Naive thymus-derived CD4-positive, alpha-beta T cell (primary cell): ENCODE measurements at regions not wholly inside any gene's neighbourhood (a gene's known extent, or its start where the extent isn't known, plus 50 kb on each side); places are given as distances from the start of the nearest gene placed in this dataset.
"Not testable (repeated sequence)": the region's sequence is repeated elsewhere in the genome, so short reads cannot be mapped to it uniquely, and the experiment has no call there.

ENCODE experiments used
- ATAC-seq: fragments of 150-1000 bp; cut with Tn5 transposase; 2 replicates; pipeline ENCODE4 v1.10.0; 2021; ENCODE audit warnings: mild to moderate bottlenecking, moderate library complexity
- CTCF ChIA-PET: fragments of 350-600 bp; sonication (Branson Sonifier 250); formaldehyde crosslinking; loops from one replicate; lab custom pipeline; 2021; ENCODE audit warnings: antibody characterized with exemption; lab: Charles Lee
- POLR2A ChIA-PET: fragments of 350-600 bp; sonication (Branson Sonifier 250); formaldehyde crosslinking; loops from one replicate; lab custom pipeline; 2021; ENCODE audit warnings: antibody characterized with exemption, inconsistent platforms; lab: Charles Lee
- DNase-seq, 9 donors: peaks; one replicate each; pipeline versions ENCODE4 v3.0.0 to v3.0.0-alpha.2; 2020 to 2022; ENCODE audit warnings: mixed read lengths in 1 of 9
- H3K27ac ChIP-seq: one replicate; pipeline ENCODE4 v1.7.0; 2013; ENCODE audit warnings: mild to moderate bottlenecking, low read depth, low read length, moderate library complexity
- H3K27me3 ChIP-seq, 2 donors: one replicate each; pipeline ENCODE4 v1.7.0; 2013; ENCODE audit warnings: low read length in 2 of 2, mild to moderate bottlenecking in 2 of 2, moderate library complexity in 2 of 2; ENCODE audit not compliant: control insufficient read depth in 2 of 2, insufficient read depth in 2 of 2
- H3K36me3 ChIP-seq, 3 experiments: 1 replicate in 2 of 3; 2 replicates in 1 of 3; pipeline ENCODE4 v1.7.0; 2013; ENCODE audit warnings: low read length in 3 of 3, mild to moderate bottlenecking in 3 of 3, moderate library complexity in 1 of 3; ENCODE audit not compliant: insufficient read depth in 3 of 3, control insufficient read depth in 2 of 3
- H3K4me1 ChIP-seq, 2 donors: one replicate each; pipeline ENCODE4 v1.7.0; 2013; ENCODE audit warnings: low read length in 2 of 2, mild to moderate bottlenecking in 2 of 2, moderate library complexity in 1 of 2; ENCODE audit not compliant: control insufficient read depth in 2 of 2, insufficient read depth in 2 of 2
- H3K4me3 ChIP-seq: 2 replicates; pipeline ENCODE4 v1.7.0; 2013; ENCODE audit warnings: mild to moderate bottlenecking, low read length
- H3K9me3 ChIP-seq, 3 experiments: 1 replicate in 2 of 3; 2 replicates in 1 of 3; pipeline ENCODE4 v1.7.0; 2013; ENCODE audit warnings: low read length in 3 of 3; ENCODE audit not compliant: control insufficient read depth in 2 of 3
- H3K27ac Mint-ChIP-seq, 9 donors: one replicate each; pipeline ENCODE4 v1.8.0; 2020 to 2022; ENCODE audit warnings: mixed read lengths in 9 of 9, mild to moderate bottlenecking in 8 of 9, moderate library complexity in 5 of 9, inconsistent platforms in 2 of 9
- H3K27me3 Mint-ChIP-seq, 5 donors: one replicate each; pipeline ENCODE4 v1.8.0; 2021 to 2022; ENCODE audit warnings: mixed read lengths in 5 of 5, mild to moderate bottlenecking in 1 of 5
- H3K36me3 Mint-ChIP-seq, 5 donors: one replicate each; pipeline ENCODE4 v1.8.0; 2020 to 2022; ENCODE audit warnings: mixed read lengths in 5 of 5, mild to moderate bottlenecking in 3 of 5, inconsistent platforms in 1 of 5
- H3K4me1 Mint-ChIP-seq, 7 donors: one replicate each; pipeline ENCODE4 v1.8.0; 2020 to 2022; ENCODE audit warnings: mixed read lengths in 7 of 7, mild to moderate bottlenecking in 3 of 7, inconsistent platforms in 1 of 7
- H3K4me3 Mint-ChIP-seq, 10 donors: one replicate each; pipeline ENCODE4 v1.8.0; 2020 to 2022; ENCODE audit warnings: mild to moderate bottlenecking in 10 of 10, mixed read lengths in 10 of 10, moderate library complexity in 6 of 10, inconsistent platforms in 2 of 10
- H3K9me3 Mint-ChIP-seq, 11 donors: one replicate each; pipeline ENCODE4 v1.8.0; 2020 to 2022; ENCODE audit warnings: mixed read lengths in 11 of 11, mild to moderate bottlenecking in 4 of 11, inconsistent platforms in 1 of 11, moderate library complexity in 1 of 11
- intact Hi-C, 2 donors: fragments of 100-400 bp; cut with micrococcal nuclease; formaldehyde crosslinking; loops; one replicate each; pipeline ENCODE4 v1.15.1; 2023

DNA sequence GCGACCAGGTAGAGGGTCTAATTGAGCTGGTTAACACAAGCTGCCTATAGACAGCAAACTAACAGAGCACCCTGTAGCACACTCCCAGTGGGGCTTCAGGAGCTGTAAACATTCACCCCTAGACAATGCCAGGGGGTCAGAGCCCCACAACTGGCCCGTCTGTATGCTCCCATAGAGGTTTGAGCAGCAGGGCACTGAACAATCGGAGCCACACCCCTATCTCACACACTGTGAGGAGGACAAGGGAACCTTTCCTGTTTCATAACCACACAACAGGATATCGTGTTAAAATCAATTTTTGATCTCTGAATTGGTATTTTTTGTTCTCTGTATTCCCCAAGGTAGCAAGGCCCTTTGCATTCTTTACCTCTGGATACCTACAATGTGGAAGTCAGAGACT, 266.1 kb downstream of the SPRY2 start:
- ChIA-PET CTCF (no interaction called here), POLR2A (no interaction called here)
- no peak for DNase-seq
- Mint-ChIP-seq H3K27me3 (no peaks in the 10 kb centered on the region), H3K9me3 (peaks cover 0 to 4% (median 0%) of the 10 kb centered on the region in 11 donors), H3K27ac (no peak overlapping the region), H3K4me1 (no peaks in the 10 kb centered on the region), H3K36me3 (no peaks in the 10 kb centered on the region), H3K4me3 (no peak overlapping the region)
- Histone ChIP-seq H3K27ac (no peak overlapping the region), H3K4me3 (no peak overlapping the region), H3K9me3 (no peaks in the 10 kb centered on the region), H3K36me3 (no peaks in the 10 kb centered on the region), H3K27me3 (no peaks in the 10 kb centered on the region), H3K4me1 (no peaks in the 10 kb centered on the region)
- no peak for ATAC-seq
- intact Hi-C loops: no loop called here

DNA sequence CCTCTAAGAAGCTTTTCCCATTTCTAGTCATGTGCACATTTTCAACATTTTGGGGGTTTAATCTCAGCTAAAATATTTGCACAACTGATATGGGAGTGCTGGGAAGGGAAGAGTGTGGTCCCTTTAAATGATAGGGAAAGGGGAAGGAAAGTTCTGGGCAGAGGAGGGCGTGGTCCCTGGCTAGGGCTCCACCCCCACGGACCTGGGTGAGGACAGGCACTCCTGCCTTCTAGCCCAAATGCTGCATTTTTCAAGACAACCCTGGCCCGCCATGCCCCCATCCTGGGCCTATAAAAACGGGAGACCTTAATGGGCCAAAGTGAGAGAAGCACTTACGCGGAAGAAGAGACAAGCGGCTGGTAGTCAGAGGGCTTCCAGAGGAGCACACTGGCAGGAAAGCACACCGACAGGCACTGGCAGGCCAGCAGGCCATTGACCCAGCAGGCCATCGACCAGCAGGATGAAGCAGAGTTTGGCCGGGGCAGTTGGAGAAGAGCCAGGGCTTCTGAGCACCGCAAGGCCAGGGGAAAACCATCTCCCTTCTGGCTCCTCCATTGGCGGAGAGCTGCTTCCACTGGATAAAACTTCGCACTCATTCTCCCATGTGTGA, 266.7 kb downstream of the SPRY2 start:
- H3K4me3 Mint-ChIP-seq: no peak overlapping the region

DNA sequence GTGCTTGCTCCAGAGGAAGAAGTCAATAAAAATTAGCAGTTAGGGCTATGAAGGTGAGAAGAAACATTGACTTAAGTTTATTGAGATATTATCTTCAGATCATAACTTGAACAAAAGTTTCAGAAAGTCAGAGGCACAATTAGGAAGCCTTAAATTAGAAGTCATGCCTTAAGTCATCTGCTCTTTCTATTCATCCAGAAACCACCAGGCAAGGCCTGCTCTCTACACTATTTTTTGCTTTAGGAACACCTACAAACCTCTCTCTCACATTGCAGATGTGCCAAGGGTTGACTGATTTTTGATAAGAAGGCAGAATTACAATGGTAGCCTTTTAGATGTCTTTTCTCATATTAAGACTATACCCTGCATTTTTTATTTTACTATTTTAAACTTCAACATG, 268.7 kb downstream of the SPRY2 start:
- Histone ChIP-seq H3K27me3 (no peaks in the 10 kb centered on the region), H3K27ac (no peak overlapping the region), H3K4me3 (no peak overlapping the region), H3K4me1 (no peaks in the 10 kb centered on the region), H3K9me3 (no peaks in the 10 kb centered on the region), H3K36me3 (no peaks in the 10 kb centered on the region)
- Mint-ChIP-seq H3K4me1 (no peaks in the 10 kb centered on the region), H3K27me3 (no peaks in the 10 kb centered on the region), H3K4me3 (no peak overlapping the region), H3K27ac (no peak overlapping the region), H3K36me3 (no peaks in the 10 kb centered on the region), H3K9me3 (peaks cover 0 to 7% (median 0%) of the 10 kb centered on the region in 11 donors)
- ATAC-seq: no peak
- intact Hi-C loops: no loop called here
- DNase-seq: no peak
- ChIA-PET CTCF (no interaction called here), POLR2A (no interaction called here)

More for the DNA sequence above, 266.7 kb downstream of the SPRY2 start:
- CTCF ChIA-PET: no interaction called here
- Histone ChIP-seq H3K27me3 (no peaks in the 10 kb centered on the region), H3K4me1 (no peaks in the 10 kb centered on the region), H3K4me3 (no peak overlapping the region), H3K9me3 (no peaks in the 10 kb centered on the region), H3K36me3 (no peaks in the 10 kb centered on the region), H3K27ac (no peak overlapping the region)
- Mint-ChIP-seq H3K4me1 (no peaks in the 10 kb centered on the region), H3K27ac (no peak overlapping the region), H3K36me3 (no peaks in the 10 kb centered on the region), H3K27me3 (no peaks in the 10 kb centered on the region), H3K9me3 (peaks cover 0 to 4% (median 0%) of the 10 kb centered on the region in 11 donors)
- POLR2A ChIA-PET: no interaction called here
- ATAC-seq: no peak
- intact Hi-C loops: no loop called here
- no peak for DNase-seq

DNA sequence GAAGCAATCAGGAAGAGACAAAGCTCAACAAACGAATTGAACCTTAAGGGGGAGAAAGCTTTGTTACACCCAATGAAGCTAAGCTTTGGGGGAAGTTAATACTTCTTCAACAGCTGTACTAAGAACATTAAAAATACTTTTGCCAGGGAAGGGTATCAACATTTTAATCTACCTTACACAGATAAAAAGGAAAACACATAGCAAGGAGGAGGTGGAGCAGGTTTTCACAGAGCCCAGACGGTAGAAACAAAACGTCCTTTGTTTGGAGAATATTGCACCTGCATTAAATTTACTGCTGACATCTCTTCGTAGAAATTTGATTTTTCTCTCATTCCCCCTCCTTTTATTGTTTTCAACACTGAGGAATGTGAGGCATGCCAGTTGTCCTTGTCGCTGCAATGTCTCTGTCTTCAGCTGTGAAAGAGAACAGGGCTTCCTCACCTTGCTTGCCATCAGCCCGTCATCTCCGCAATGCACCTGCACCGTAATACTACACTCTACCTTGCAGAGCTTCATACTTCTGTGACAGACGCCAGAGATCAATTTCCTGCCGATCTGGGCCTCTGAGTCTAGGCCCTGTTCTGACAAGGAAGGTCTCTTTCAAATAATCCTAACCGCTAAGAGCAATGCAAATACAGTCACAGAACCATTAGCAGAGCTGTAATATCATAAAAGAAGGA, 270.8 kb downstream of the SPRY2 start:
- no peaks in the 10 kb centered on the region for H3K27me3 ChIP-seq
- H3K27ac Mint-ChIP-seq: no peak overlapping the region

DNA sequence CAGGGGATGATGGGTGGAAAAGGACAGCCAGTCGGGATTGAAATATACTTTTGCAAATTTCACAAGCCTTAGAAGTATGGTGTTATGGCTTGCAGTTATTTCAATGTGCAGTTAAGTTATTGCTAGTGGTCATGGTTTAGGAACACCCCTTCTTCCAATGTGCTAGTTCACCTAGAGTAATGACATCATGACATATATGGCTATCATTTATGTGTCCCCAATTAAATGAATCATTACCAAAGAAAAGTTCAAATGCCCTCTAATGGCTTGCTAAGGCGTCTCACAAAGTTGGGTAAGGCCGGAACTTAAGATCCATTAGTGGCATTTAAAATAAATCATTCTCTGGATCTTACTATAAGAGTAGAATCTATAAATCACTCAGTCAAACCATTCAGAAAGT, 271.6 kb downstream of the SPRY2 start:
- intact Hi-C loops: no loop called here
- ChIA-PET CTCF (no interaction called here), POLR2A (interaction anchor here (0.6 kb wide), 1 partner anchor 63 kb away, joined by 6 read pairs; no protein-coding TSS in a partner anchor)
- Mint-ChIP-seq H3K36me3 (no peaks in the 10 kb centered on the region), H3K4me1 (no peaks in the 10 kb centered on the region), H3K27ac (no peak overlapping the region), H3K4me3 (no peak overlapping the region), H3K9me3 (peaks cover 0 to 7% (median 0%) of the 10 kb centered on the region in 11 donors), H3K27me3 (no peaks in the 10 kb centered on the region)
- no peaks in the 10 kb centered on the region for H3K9me3 ChIP-seq
- no peaks in the 10 kb centered on the region for H3K36me3 ChIP-seq
- ATAC-seq (no peak), DNase-seq (no peak)
- no peaks in the 10 kb centered on the region for H3K27me3 ChIP-seq
- H3K4me1 ChIP-seq: no peaks in the 10 kb centered on the region
- H3K4me3 ChIP-seq: no peak overlapping the region
- no peak overlapping the region for H3K27ac ChIP-seq

More for the DNA sequence above, 270.8 kb downstream of the SPRY2 start:
- ATAC-seq: no peak
- Histone ChIP-seq H3K36me3 (no peaks in the 10 kb centered on the region), H3K4me1 (no peaks in the 10 kb centered on the region), H3K27ac (no peak overlapping the region), H3K9me3 (no peaks in the 10 kb centered on the region), H3K4me3 (no peak overlapping the region)
- ChIA-PET POLR2A (no interaction called here), CTCF (interaction anchor here (0.6 kb wide), 1 partner anchor 870 kb away, joined by 3 read pairs; no protein-coding TSS in a partner anchor)
- no peak overlapping the region for H3K4me3 Mint-ChIP-seq
- no peaks in the 10 kb centered on the region for H3K4me1 Mint-ChIP-seq
- H3K9me3 Mint-ChIP-seq: peaks cover 0 to 7% (median 0%) of the 10 kb centered on the region in 11 donors
- H3K27me3 Mint-ChIP-seq: no peaks in the 10 kb centered on the region
- DNase-seq: no peak
- intact Hi-C loops: no loop called here
- no peaks in the 10 kb centered on the region for H3K36me3 Mint-ChIP-seq

DNA sequence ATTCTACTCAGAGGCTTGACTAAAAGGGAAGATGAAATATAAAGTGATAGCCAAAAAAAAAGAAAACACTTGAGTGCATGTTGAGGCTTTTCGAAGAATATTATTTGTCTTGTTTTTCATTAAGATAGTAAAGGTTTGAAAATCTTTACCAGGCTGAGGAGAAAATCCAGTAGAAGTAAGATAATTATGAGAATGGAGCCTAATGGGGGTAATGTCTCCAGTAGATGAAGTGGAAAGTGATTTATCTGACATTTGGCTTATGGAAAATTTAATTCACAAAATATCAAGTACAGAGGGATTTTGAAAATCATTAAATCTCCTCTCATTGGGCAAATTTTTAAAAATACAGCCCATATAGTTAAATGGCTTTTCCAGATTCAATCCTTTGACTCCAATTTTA, 274.9 kb downstream of the SPRY2 start:
- H3K4me3 ChIP-seq: no peak overlapping the region
- H3K4me3 Mint-ChIP-seq: no peak overlapping the region
- H3K27me3 Mint-ChIP-seq: peaks cover 0 to 4% (median 0%) of the 10 kb centered on the region in 5 donors
- peaks cover 0 to 9% (median 0%) of the 10 kb centered on the region in 11 donors for H3K9me3 Mint-ChIP-seq
- ATAC-seq: no peak
- no peaks in the 10 kb centered on the region for H3K4me1 ChIP-seq
- no peaks in the 10 kb centered on the region for H3K36me3 Mint-ChIP-seq
- no peaks in the 10 kb centered on the region for H3K36me3 ChIP-seq
- no peaks in the 10 kb centered on the region for H3K9me3 ChIP-seq
- H3K4me1 Mint-ChIP-seq: no peaks in the 10 kb centered on the region
- DNase-seq: no peak
- H3K27ac ChIP-seq: no peak overlapping the region
- H3K27me3 ChIP-seq: no peaks in the 10 kb centered on the region
- ChIA-PET CTCF (no interaction called here), POLR2A (no interaction called here)
- intact Hi-C loops: no loop called here
- no peak overlapping the region for H3K27ac Mint-ChIP-seq

DNA sequence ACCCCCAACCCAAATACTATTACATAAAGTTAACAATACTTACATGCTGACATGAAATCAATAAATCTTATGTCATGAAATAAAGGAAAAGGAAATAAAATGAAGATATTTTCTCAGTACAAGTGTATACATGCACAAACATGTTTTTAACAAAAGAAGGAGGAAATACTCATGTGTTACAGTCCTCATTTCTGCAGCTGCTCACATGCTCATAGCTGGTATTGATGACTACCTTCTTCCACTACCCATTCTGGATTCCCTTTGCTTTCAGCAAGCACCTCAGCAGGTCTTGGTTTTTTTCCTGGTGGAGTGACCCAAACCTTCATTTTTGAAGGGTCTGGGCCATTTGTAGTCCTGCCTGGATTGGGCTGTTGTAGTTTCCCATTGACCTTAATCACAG, 278.5 kb downstream of the SPRY2 start:
- H3K36me3 ChIP-seq, H3K36me3 Mint-ChIP-seq, H3K27ac Mint-ChIP-seq, H3K27me3 Mint-ChIP-seq, H3K4me1 Mint-ChIP-seq, H3K4me3 Mint-ChIP-seq, DNase-seq, H3K9me3 ChIP-seq, H3K27me3 ChIP-seq, H3K27ac ChIP-seq, H3K4me3 ChIP-seq, CTCF ChIA-PET, POLR2A ChIA-PET, ATAC-seq, intact Hi-C loops, H3K4me1 ChIP-seq: not testable (repeated sequence)
- H3K9me3 Mint-ChIP-seq: peaks cover 0 to 10% (median 0%) of the 10 kb centered on the region in 11 donors
